ENCODE measurements at regions not wholly inside any gene's neighbourhood (a gene's known extent, or its start where the extent isn't known, plus 50 kb on each side); places are given as distances from the start of the nearest gene placed in this dataset.

GRCh38 chr15:81526029-81526428, 152.0 kb upstream of the TMC3 start:
- no peak for TF ChIP-seq CTCF (conservative IDR thresholded peaks at IDR 0.05; ENCODE audit: low read depth in 2 of 2)
- no peak for TF ChIP-seq POLR2AphosphoS5 (IDR thresholded peaks at IDR 0.05; ENCODE audit: low read depth)
- no peak for TF ChIP-seq CREB1 (CRISPR knock-in tag; IDR thresholded peaks at IDR 0.05; ENCODE audit: low read depth)

Data from GM23338 (cell line).